ENCODE measurements at regions not wholly inside any gene's neighbourhood (a gene's known extent, or its start where the extent isn't known, plus 50 kb on each side); places are given as distances from the start of the nearest gene placed in this dataset.

DNA sequence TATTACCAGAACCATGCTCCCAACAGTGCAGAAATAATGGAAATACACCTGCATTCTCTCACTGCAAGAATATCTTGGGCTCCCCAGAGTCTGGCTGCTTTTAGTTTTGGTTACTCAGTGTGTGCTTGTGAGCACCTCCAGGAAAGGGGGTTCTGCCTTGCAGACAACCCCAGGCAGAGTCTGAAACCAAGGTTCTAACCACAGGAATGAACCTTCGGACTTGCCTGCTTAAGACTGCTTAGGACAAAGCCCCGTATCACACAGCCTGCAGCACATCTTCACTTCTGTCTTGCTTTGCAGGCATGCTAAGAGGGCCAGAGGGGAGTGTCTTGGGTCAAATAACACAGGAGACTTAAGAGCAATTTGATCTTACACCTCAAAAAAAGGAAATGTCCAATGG, 94.8 kb upstream of the SPATA31C2 start:
- H3K79me2 ChIP-seq (ENCODE audit: insufficient read depth, low read length): no peaks in the 10 kb centered on the region

DNA sequence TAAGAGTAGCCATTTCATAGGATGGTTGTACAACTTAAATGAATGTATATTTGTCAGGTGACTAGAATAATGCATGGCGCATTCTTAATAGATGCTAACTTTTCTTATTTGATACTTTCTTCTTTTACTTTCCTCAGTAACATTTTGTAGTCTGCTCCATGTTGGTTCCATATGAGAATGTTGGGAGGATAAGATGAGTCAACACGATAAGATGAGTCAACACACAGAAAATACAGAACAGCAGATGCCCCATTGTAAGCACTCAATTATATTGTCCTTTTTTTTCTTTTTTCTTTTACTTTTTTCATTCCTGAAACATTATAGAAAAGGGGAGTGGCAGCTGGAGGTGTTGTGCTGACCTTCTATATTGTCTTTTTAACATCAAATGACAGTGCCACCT, 92.3 kb upstream of the SPATA31C2 start:
- no peak for ATAC-seq
- no peak for DNase-seq (ENCODE audit: low read depth, low spot score)
- Histone ChIP-seq H3K9ac (ENCODE audit: low read length) (no peak overlapping the region), H3K27me3 (ENCODE audit: insufficient read depth, low read length) (no peaks in the 10 kb centered on the region), H3K9me2 (ENCODE audit: insufficient read depth) (no peaks in the 10 kb centered on the region), H3K4me3 (replicated peaks in 1 of 2; ENCODE audit: low read depth in 1 of 2, low read length in 2 of 2) (no peak overlapping the region), H4K20me1 (ENCODE audit: insufficient read depth) (no peaks in the 10 kb centered on the region), H3K9me3 (ENCODE audit: control insufficient read depth in 1 of 2, insufficient read depth in 1 of 2, low read depth in 1 of 2, low read length in 2 of 2) (no peaks in the 10 kb centered on the region), H2AFZ (ENCODE audit: low read depth, low read length, poor library complexity, severe bottlenecking) (no peak overlapping the region), H3K4me2 (ENCODE audit: low read length) (no peak overlapping the region), H3K27ac (ENCODE audit: low read depth, low read length) (no peak overlapping the region), H3K79me2 (ENCODE audit: insufficient read depth, low read length) (no peaks in the 10 kb centered on the region), H3K4me1 (ENCODE audit: control insufficient read depth in 1 of 2, insufficient read depth in 2 of 2, low read length in 2 of 2) (no peaks in the 10 kb centered on the region), H3K36me3 (ENCODE audit: control insufficient read depth in 1 of 2, insufficient read depth in 2 of 2, low read length in 2 of 2) (no peaks in the 10 kb centered on the region)
- TF ChIP-seq RAD21 (IDR thresholded peaks at IDR 0.05; ENCODE audit: low read depth) (no peak), EZH2phosphoT487 (IDR thresholded peaks at IDR 0.05; ENCODE audit: borderline replicate concordance) (no peak), SP1 (IDR thresholded peaks at IDR 0.05; ENCODE audit: low read depth) (no peak), POLR2A (IDR thresholded peaks at IDR 0.05; ENCODE audit: borderline replicate concordance, extremely low read depth, insufficient read depth, insufficient read length) (no peak), SIN3A (IDR thresholded peaks at IDR 0.05; ENCODE audit: low read depth) (no peak), FOSL1 (IDR thresholded peaks at IDR 0.05; ENCODE audit: low read depth) (no peak), JUND (IDR thresholded peaks at IDR 0.05) (no peak), CEBPB (IDR thresholded peaks at IDR 0.05; ENCODE audit: low read depth) (no peak)
- TF ChIP-seq, protein P1, sequence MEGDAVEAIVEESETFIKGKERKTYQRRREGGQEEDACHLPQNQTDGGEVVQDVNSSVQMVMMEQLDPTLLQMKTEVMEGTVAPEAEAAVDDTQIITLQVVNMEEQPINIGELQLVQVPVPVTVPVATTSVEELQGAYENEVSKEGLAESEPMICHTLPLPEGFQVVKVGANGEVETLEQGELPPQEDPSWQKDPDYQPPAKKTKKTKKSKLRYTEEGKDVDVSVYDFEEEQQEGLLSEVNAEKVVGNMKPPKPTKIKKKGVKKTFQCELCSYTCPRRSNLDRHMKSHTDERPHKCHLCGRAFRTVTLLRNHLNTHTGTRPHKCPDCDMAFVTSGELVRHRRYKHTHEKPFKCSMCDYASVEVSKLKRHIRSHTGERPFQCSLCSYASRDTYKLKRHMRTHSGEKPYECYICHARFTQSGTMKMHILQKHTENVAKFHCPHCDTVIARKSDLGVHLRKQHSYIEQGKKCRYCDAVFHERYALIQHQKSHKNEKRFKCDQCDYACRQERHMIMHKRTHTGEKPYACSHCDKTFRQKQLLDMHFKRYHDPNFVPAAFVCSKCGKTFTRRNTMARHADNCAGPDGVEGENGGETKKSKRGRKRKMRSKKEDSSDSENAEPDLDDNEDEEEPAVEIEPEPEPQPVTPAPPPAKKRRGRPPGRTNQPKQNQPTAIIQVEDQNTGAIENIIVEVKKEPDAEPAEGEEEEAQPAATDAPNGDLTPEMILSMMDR (IDR thresholded peaks at IDR 0.05 in 2 of 3, conservative IDR thresholded peaks at IDR 0.05 in 1 of 3; ENCODE audit: borderline replicate concordance in 1 of 3, insufficient read depth in 1 of 3, low read depth in 2 of 3, low read length in 2 of 3): no peak
- ChIA-PET RAD21 (ENCODE audit: low non-redundant PET in 1 of 2, low total read pairs in 2 of 2, uncharacterized antibody in 2 of 2, unreplicated experiment in 2 of 2) (no interaction called here), POLR2A (no interaction called here), CTCF (no interaction called here)
- intact Hi-C loops (cut with micrococcal nuclease): no loop called here
- no TSS peak for BruUV-seq (replicated peaks)

More for the DNA sequence above, 94.8 kb upstream of the SPATA31C2 start:
- H3K27me3 ChIP-seq (ENCODE audit: insufficient read depth, low read length): no peaks in the 10 kb centered on the region
- TF ChIP-seq SP1 (IDR thresholded peaks at IDR 0.05; ENCODE audit: low read depth) (no peak), POLR2A (IDR thresholded peaks at IDR 0.05; ENCODE audit: borderline replicate concordance, extremely low read depth, insufficient read depth, insufficient read length) (no peak), POLR2AphosphoS5 (IDR thresholded peaks at IDR 0.05; ENCODE audit: low read depth, low read length) (no peak), ZNF274 (IDR thresholded peaks at IDR 0.05; ENCODE audit: low read depth, low read length) (no peak)
- TF ChIP-seq, protein P2, sequence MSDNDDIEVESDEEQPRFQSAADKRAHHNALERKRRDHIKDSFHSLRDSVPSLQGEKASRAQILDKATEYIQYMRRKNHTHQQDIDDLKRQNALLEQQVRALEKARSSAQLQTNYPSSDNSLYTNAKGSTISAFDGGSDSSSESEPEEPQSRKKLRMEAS (IDR thresholded peaks at IDR 0.05): no peak
- no peaks in the 10 kb centered on the region for H3K36me3 ChIP-seq (ENCODE audit: control insufficient read depth in 1 of 2, insufficient read depth in 2 of 2, low read length in 2 of 2)
- ChIA-PET RAD21 (ENCODE audit: low non-redundant PET in 1 of 2, low total read pairs in 2 of 2, uncharacterized antibody in 2 of 2, unreplicated experiment in 2 of 2) (no interaction called here), CTCF (no interaction called here), POLR2A (no interaction called here)
- H3K4me3 ChIP-seq (replicated peaks in 1 of 2; ENCODE audit: low read depth in 1 of 2, low read length in 2 of 2): no peak overlapping the region
- no peaks in the 10 kb centered on the region for H3K9me2 ChIP-seq (ENCODE audit: insufficient read depth)
- no peak overlapping the region for H3K4me2 ChIP-seq (ENCODE audit: low read length)
- H3K9ac ChIP-seq (ENCODE audit: low read length): no peak overlapping the region
- no peak for ATAC-seq
- no peaks in the 10 kb centered on the region for H4K20me1 ChIP-seq (ENCODE audit: insufficient read depth)
- BruUV-seq (replicated peaks): no TSS peak
- intact Hi-C loops (cut with micrococcal nuclease): no loop called here
- H3K4me1 ChIP-seq (ENCODE audit: control insufficient read depth in 1 of 2, insufficient read depth in 2 of 2, low read length in 2 of 2): no peaks in the 10 kb centered on the region
- no peak for DNase-seq (ENCODE audit: low read depth, low spot score)
- no peak overlapping the region for H3K27ac ChIP-seq (ENCODE audit: low read depth, low read length)
- H3K9me3 ChIP-seq (ENCODE audit: control insufficient read depth in 1 of 2, insufficient read depth in 1 of 2, low read depth in 1 of 2, low read length in 2 of 2): no peaks in the 10 kb centered on the region
- no peak overlapping the region for H2AFZ ChIP-seq (ENCODE audit: low read depth, low read length, poor library complexity, severe bottlenecking)
